ENCODE measurements at regions not wholly inside any gene's neighbourhood (a gene's known extent, or its start where the extent isn't known, plus 50 kb on each side); places are given as distances from the start of the nearest gene placed in this dataset.

GRCh38 chr3:194768586-194768985, 82.9 kb downstream of the FAM43A start:
- DNase-seq (no peak), ATAC-seq (ENCODE audit: low read depth) (no peak)
- peak overlapping the region; percentile 46 to 50 for H3K27ac ChIP-seq (ENCODE audit: low read length in 2 of 2)
- no peak overlapping the region for H3K9ac ChIP-seq (ENCODE audit: low read length)
- no peaks in the 10 kb centered on the region for H3K36me3 ChIP-seq (replicated peaks in 1 of 2; ENCODE audit: control extremely low read depth in 1 of 2, control insufficient read depth in 1 of 2, extremely low read depth in 1 of 2, insufficient read depth in 2 of 2, low read length in 1 of 2)
- H3K4me1 Mint-ChIP-seq: peaks cover 30% of the 10 kb centered on the region
- H2AFZ ChIP-seq (ENCODE audit: insufficient read depth, low read depth, low read length, poor library complexity, severe bottlenecking): peak overlapping the region; percentile 39
- no peaks in the 10 kb centered on the region for H3K9me3 ChIP-seq (ENCODE audit: control extremely low read depth in 1 of 3, control insufficient read depth in 2 of 3, insufficient read depth in 1 of 3, low read length in 2 of 3)
- peak overlapping the region in 1 of 5 experiments; percentile 27 for H3K4me3 ChIP-seq (ENCODE audit: control extremely low read depth in 1 of 5, extremely low read depth in 1 of 5, insufficient read depth in 1 of 5, low read depth in 2 of 5, low read length in 4 of 5)
- intact Hi-C loops (cut with micrococcal nuclease): loop anchor here (2.0 kb wide), 1 partner anchor 282 kb away; the partner anchor contains the start of gene ATP13A3
- H3K4me3 Mint-ChIP-seq: peak overlapping the region; percentile 85
- no peaks in the 10 kb centered on the region for H3K79me2 ChIP-seq (ENCODE audit: control insufficient read depth, insufficient read depth, low read length)
- TF ChIP-seq EZH2 (IDR thresholded peaks at IDR 0.05; ENCODE audit: borderline replicate concordance, insufficient read depth, low read depth, low read length, poor library complexity, severe bottlenecking) (no peak), CTCF (IDR thresholded peaks at IDR 0.05) (no peak)
- WGBS (ENCODE audit: insufficient coverage): 92% methylated on average over 9 of the region's 10 CpGs
- H3K4me2 ChIP-seq (replicated peaks; ENCODE audit: low read depth, low read length, poor library complexity, severe bottlenecking): peak overlapping the region; percentile 62
- peaks cover 0 to 2% (median 0%) of the 10 kb centered on the region in 4 experiments for H3K27me3 ChIP-seq (replicated peaks in 1 of 4; ENCODE audit: control extremely low read depth in 1 of 4, control insufficient read depth in 3 of 4, insufficient read depth in 4 of 4, low read length in 3 of 4)
- no peaks in the 10 kb centered on the region for H3K9me3 Mint-ChIP-seq (ENCODE audit: insufficient read depth)
- POLR2A ChIA-PET: interaction anchor here (0.6 to 1.4 kb wide), 6 partner anchors 9 to 502 kb away, joined by 4 to 24 read pairs (median 6); partner anchors contain the start of genes LSG1 and XXYLT1
- peak overlapping the region; percentile 83 for H3K27ac Mint-ChIP-seq
- H3K4me1 ChIP-seq (ENCODE audit: control insufficient read depth in 2 of 2, insufficient read depth in 2 of 2, low read length in 2 of 2): peaks cover 19 to 29% of the 10 kb centered on the region in 2 donors
- peaks cover 14% of the 10 kb centered on the region for H3K27me3 Mint-ChIP-seq
- H4K20me1 ChIP-seq (ENCODE audit: control insufficient read depth, insufficient read depth, low read length, poor library complexity, severe bottlenecking): no peaks in the 10 kb centered on the region
- CTCF ChIA-PET: interaction anchor here (1.0 to 2.0 kb wide), 4 partner anchors 81 to 503 kb away, joined by 4 to 16 read pairs (median 6); partner anchors contain the start of gene XXYLT1

- peak overlapping the region; percentile 83 for H3K27ac Mint-ChIP-seq
- peak; percentile 97 for ATAC-seq (ENCODE audit: low read depth)
- Histone ChIP-seq H3K9ac (ENCODE audit: low read length) (peak overlapping the region; percentile 61), H3K27me3 (replicated peaks in 1 of 4; ENCODE audit: control extremely low read depth in 1 of 4, control insufficient read depth in 3 of 4, insufficient read depth in 4 of 4, low read length in 3 of 4) (peaks cover 0 to 2% (median 0%) of the 10 kb centered on the region in 4 experiments), H3K79me2 (ENCODE audit: control insufficient read depth, insufficient read depth, low read length) (no peaks in the 10 kb centered on the region), H3K27ac (ENCODE audit: low read length in 2 of 2) (peak overlapping the region; percentile 52 to 77), H4K20me1 (ENCODE audit: control insufficient read depth, insufficient read depth, low read length, poor library complexity, severe bottlenecking) (no peaks in the 10 kb centered on the region), H2AFZ (ENCODE audit: insufficient read depth, low read depth, low read length, poor library complexity, severe bottlenecking) (peak overlapping the region; percentile 85), H3K4me2 (replicated peaks; ENCODE audit: low read depth, low read length, poor library complexity, severe bottlenecking) (peak overlapping the region; percentile 83), H3K9me3 (ENCODE audit: control extremely low read depth in 1 of 3, control insufficient read depth in 2 of 3, insufficient read depth in 1 of 3, low read length in 2 of 3) (no peaks in the 10 kb centered on the region), H3K4me3 (ENCODE audit: control extremely low read depth in 1 of 5, extremely low read depth in 1 of 5, insufficient read depth in 1 of 5, low read depth in 2 of 5, low read length in 4 of 5) (peak overlapping the region; percentile 40 to 75 (median 55)), H3K4me1 (ENCODE audit: control insufficient read depth in 2 of 2, insufficient read depth in 2 of 2, low read length in 2 of 2) (peaks cover 19 to 29% of the 10 kb centered on the region in 2 donors), H3K36me3 (replicated peaks in 1 of 2; ENCODE audit: control extremely low read depth in 1 of 2, control insufficient read depth in 1 of 2, extremely low read depth in 1 of 2, insufficient read depth in 2 of 2, low read length in 1 of 2) (no peaks in the 10 kb centered on the region)
- CTCF ChIA-PET: interaction anchor here (0.6 to 2.0 kb wide), 5 partner anchors 81 to 502 kb away, joined by 3 to 16 read pairs (median 4); partner anchors contain the start of gene XXYLT1
- WGBS (ENCODE audit: insufficient coverage): under 1% methylated on average over 13 of the region's 16 CpGs
- peaks cover 29% of the 10 kb centered on the region for H3K4me1 Mint-ChIP-seq
- intact Hi-C loops (cut with micrococcal nuclease): loop anchor here (1.0 to 2.0 kb wide), 8 partner anchors 32 to 502 kb away; partner anchors contain the start of genes ATP13A3, LSG1 and XXYLT1
- TF ChIP-seq CTCF (IDR thresholded peaks at IDR 0.05): no peak
- no peak for TF ChIP-seq EZH2 (IDR thresholded peaks at IDR 0.05; ENCODE audit: borderline replicate concordance, insufficient read depth, low read depth, low read length, poor library complexity, severe bottlenecking)
- POLR2A ChIA-PET: interaction anchor here (0.6 to 1.4 kb wide), 7 partner anchors 9 to 501 kb away, joined by 3 to 24 read pairs (median 5); partner anchors contain the start of genes LSG1 and XXYLT1
- DNase-seq: peak; percentile 97
- H3K4me3 Mint-ChIP-seq: peak overlapping the region; percentile 85
- peaks cover 14% of the 10 kb centered on the region for H3K27me3 Mint-ChIP-seq
- H3K9me3 Mint-ChIP-seq (ENCODE audit: insufficient read depth): no peaks in the 10 kb centered on the region
These were observed 83.4 kb downstream of the FAM43A start for GRCh38 chr3:194769020-194769643.

Measured in B cell (primary cell).